HEK293 (cell line): ENCODE measurements at regions not wholly inside any gene's neighbourhood (a gene's known extent, or its start where the extent isn't known, plus 50 kb on each side); places are given as distances from the start of the nearest gene placed in this dataset.

Experiments used
- CTCF ChIA-PET: fragments of 350-600 bp; formaldehyde crosslinking; extraction: SDS; loops from one replicate; lab custom pipeline; 2021; ENCODE audit warnings: antibody characterized with exemption; lab: Yijun Ruan, JAX
- POLR2A ChIA-PET: fragments of 300-600 bp; formaldehyde crosslinking; extraction: SDS; loops from one replicate; lab custom pipeline; 2020; ENCODE audit warnings: antibody characterized with exemption, inconsistent platforms; lab: Yijun Ruan, JAX
- H3K27ac ChIP-seq: fragments of 200-500 bp; sonication (Bioruptor generic); 2 replicates; pipeline ENCODE4 v1.5.1; 2014; ENCODE audit warnings: low read depth, low read length, control low read depth, inconsistent platforms; ENCODE audit errors: extremely low read depth
- H3K36me3 ChIP-seq, 2 experiments: fragments of 200-500 bp in 1 of 2; sonication (Bioruptor generic) in 1 of 2; 1 replicate in 1 of 2; 2 replicates in 1 of 2; pipeline ENCODE4 v1.5.1; 2014 to 2017; ENCODE audit warnings: inconsistent platforms in 2 of 2, low read length in 2 of 2; ENCODE audit not compliant: control insufficient read depth in 2 of 2, insufficient read depth in 1 of 2
- H3K4me1 ChIP-seq: fragments of 200-500 bp; sonication (Bioruptor generic); 2 replicates; pipeline ENCODE4 v1.5.1; 2014; ENCODE audit warnings: mild to moderate bottlenecking, low read length, inconsistent platforms; ENCODE audit not compliant: control insufficient read depth, insufficient read depth
- H3K4me3 ChIP-seq: 2 replicates; pipeline ENCODE4 v1.5.1; 2011; ENCODE audit warnings: low read depth, mild to moderate bottlenecking, control low read depth, low read length, moderate library complexity
- H3K9me3 ChIP-seq: fragments of 200-500 bp; sonication (Bioruptor generic); 2 replicates; pipeline ENCODE4 v1.5.1; 2014; ENCODE audit warnings: low read depth, low read length, inconsistent platforms; ENCODE audit not compliant: control insufficient read depth, insufficient read depth
- PRDM1 ChIP-seq: fragments of 450-650 bp; formaldehyde crosslinking; IDR thresholded peaks from 2 replicates; pipeline ENCODE4; 2016; ENCODE audit warnings: missing biosample characterization, missing genetic modification characterization
- RBAK ChIP-seq: fragments of 450-650 bp; formaldehyde crosslinking; IDR thresholded peaks from 2 replicates; pipeline ENCODE4 v1.5.1; 2016; ENCODE audit warnings: missing biosample characterization, missing genetic modification characterization
- SP3 ChIP-seq: fragments of 450-650 bp; formaldehyde crosslinking; IDR thresholded peaks from 2 replicates; pipeline ENCODE4 v1.5.1; 2016; ENCODE audit warnings: missing biosample characterization, missing genetic modification characterization
- ZNF133 ChIP-seq: fragments of 450-650 bp; formaldehyde crosslinking; IDR thresholded peaks from 2 replicates; pipeline ENCODE4 v1.5.1; 2016; ENCODE audit warnings: missing biosample characterization, missing genetic modification characterization
- ZNF623 ChIP-seq: fragments of 450-650 bp; formaldehyde crosslinking; IDR thresholded peaks from 2 replicates; pipeline ENCODE4 v1.5.1; 2016; ENCODE audit warnings: missing biosample characterization, missing genetic modification characterization
- ZNF660 ChIP-seq: fragments of 450-650 bp; IDR thresholded peaks from 2 replicates; pipeline ENCODE4 v1.5.1; 2018; ENCODE audit warnings: missing biosample characterization, mild to moderate bottlenecking, missing genetic modification characterization
- ZNF837 ChIP-seq: fragments of 450-650 bp; formaldehyde crosslinking; IDR thresholded peaks from 2 replicates; pipeline ENCODE4 v1.5.1; 2016; ENCODE audit warnings: missing biosample characterization, missing genetic modification characterization
- TF ChIP-seq, protein P1 (sequence below): fragments of 450-650 bp; formaldehyde crosslinking; IDR thresholded peaks from 2 replicates; pipeline ENCODE4 v1.5.1; 2016; ENCODE audit warnings: missing biosample characterization, missing genetic modification characterization
- TF ChIP-seq, protein P2 (sequence below): fragments of 450-650 bp; IDR thresholded peaks from 2 replicates; pipeline ENCODE4 v1.5.1; 2018; ENCODE audit warnings: missing biosample characterization, missing genetic modification characterization
- TF ChIP-seq, protein P3 (sequence below): fragments of 450-650 bp; formaldehyde crosslinking; IDR thresholded peaks from 2 replicates; pipeline ENCODE4 v1.5.1; 2017; ENCODE audit warnings: missing biosample characterization, mild to moderate bottlenecking, missing genetic modification characterization, moderate library complexity
- TF ChIP-seq, protein P4 (sequence below): fragments of 450-650 bp; formaldehyde crosslinking; IDR thresholded peaks from 2 replicates; pipeline ENCODE4 v1.5.1; 2017; ENCODE audit warnings: missing biosample characterization, missing genetic modification characterization
- TF ChIP-seq, protein P5 (sequence below): fragments of 450-650 bp; formaldehyde crosslinking; IDR thresholded peaks from 2 replicates; pipeline ENCODE4 v1.5.1; 2016; ENCODE audit warnings: missing biosample characterization, missing genetic modification characterization, low read depth

DNA sequence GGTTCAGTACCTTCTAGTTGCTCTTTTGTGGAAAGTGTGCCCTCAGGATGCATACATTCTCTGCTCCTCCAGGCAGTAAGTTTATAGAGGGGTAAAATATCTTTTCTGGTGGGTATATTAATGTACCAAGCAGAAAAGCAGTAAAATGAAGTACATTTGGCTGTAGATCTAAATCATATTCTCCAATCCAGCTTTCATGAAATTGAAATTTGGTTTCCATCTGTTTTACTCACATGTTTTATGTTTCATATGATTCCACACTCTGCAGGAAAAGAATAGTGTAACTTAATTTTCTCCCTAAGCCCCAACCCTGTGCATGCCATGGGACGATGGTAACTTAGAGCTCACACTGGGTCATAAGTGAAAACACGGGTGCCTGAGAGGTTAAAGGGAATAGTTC lies 172.3 kb downstream of the AKAIN1 start (continued):
- TF ChIP-seq, protein P1, sequence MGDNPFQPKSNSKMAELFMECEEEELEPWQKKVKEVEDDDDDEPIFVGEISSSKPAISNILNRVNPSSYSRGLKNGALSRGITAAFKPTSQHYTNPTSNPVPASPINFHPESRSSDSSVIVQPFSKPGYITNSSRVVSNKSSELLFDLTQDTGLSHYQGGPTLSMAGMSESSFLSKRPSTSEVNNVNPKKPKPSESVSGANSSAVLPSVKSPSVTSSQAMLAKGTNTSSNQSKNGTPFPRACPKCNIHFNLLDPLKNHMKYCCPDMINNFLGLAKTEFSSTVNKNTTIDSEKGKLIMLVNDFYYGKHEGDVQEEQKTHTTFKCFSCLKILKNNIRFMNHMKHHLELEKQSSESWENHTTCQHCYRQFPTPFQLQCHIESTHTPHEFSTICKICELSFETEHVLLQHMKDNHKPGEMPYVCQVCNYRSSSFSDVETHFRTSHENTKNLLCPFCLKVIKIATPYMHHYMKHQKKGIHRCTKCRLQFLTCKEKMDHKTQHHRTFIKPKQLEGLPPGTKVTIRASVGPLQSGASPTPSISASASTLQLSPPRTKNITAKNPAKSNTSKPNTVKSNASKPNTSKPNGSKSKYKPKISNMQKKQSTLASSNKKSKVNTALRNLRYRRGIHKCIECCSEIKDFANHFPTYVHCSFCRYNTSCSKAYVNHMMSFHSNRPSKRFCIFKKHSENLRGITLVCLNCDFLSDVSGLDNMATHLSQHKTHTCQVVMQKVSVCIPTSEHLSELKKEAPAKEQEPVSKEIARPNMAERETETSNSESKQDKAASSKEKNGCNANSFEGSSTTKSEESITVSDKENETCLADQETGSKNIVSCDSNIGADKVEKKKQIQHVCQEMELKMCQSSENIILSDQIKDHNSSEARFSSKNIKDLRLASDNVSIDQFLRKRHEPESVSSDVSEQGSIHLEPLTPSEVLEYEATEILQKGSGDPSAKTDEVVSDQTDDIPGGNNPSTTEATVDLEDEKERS, result no peak
- no peak for TF ChIP-seq ZNF133 (tag by site-specific recombination)

DNA sequence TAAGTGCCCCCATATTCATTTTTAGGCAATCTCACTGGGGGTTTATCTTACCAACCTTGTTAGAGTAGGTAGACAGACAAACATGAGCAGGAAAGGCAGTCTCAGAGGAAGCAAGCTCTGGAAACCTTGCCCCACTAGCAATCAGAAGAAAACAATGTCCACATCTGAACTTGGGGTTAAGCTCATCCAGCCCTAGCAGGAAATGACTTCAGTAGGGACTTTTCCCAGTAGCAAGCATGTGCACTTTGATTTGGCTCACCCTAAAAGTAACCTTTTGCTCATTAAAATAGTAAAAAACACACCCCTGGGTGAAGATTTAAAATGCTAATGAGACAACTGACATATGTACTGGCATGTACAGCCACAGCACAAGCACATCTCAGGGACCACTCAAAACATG lies 175.5 kb downstream of the AKAIN1 start:
- CTCF ChIA-PET, result interaction anchor here (2.6 kb wide), 1 partner anchor 13 kb away, joined by 15 read pairs; no protein-coding TSS in a partner anchor
- Histone ChIP-seq H3K9me3 (no peaks in the 10 kb centered on the region), H3K4me1 (no peaks in the 10 kb centered on the region), H3K27ac (no peak overlapping the region), H3K4me3 (no peak overlapping the region), H3K36me3 (no peaks in the 10 kb centered on the region)
- POLR2A ChIA-PET, result no interaction called here
- TF ChIP-seq ZNF660 (tag by site-specific recombination) (no peak), RBAK (no peak), SP3 (no peak), PRDM1 (tag by site-specific recombination) (no peak)
- TF ChIP-seq, protein P2, sequence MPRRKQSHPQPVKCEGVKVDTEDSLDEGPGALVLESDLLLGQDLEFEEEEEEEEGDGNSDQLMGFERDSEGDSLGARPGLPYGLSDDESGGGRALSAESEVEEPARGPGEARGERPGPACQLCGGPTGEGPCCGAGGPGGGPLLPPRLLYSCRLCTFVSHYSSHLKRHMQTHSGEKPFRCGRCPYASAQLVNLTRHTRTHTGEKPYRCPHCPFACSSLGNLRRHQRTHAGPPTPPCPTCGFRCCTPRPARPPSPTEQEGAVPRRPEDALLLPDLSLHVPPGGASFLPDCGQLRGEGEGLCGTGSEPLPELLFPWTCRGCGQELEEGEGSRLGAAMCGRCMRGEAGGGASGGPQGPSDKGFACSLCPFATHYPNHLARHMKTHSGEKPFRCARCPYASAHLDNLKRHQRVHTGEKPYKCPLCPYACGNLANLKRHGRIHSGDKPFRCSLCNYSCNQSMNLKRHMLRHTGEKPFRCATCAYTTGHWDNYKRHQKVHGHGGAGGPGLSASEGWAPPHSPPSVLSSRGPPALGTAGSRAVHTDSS, result no peak
- TF ChIP-seq, protein P3, sequence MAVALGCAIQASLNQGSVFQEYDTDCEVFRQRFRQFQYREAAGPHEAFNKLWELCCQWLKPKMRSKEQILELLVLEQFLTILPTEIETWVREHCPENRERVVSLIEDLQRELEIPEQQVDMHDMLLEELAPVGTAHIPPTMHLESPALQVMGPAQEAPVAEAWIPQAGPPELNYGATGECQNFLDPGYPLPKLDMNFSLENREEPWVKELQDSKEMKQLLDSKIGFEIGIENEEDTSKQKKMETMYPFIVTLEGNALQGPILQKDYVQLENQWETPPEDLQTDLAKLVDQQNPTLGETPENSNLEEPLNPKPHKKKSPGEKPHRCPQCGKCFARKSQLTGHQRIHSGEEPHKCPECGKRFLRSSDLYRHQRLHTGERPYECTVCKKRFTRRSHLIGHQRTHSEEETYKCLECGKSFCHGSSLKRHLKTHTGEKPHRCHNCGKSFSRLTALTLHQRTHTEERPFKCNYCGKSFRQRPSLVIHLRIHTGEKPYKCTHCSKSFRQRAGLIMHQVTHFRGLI (tag by site-specific recombination), result no peak
- TF ChIP-seq, protein P4, sequence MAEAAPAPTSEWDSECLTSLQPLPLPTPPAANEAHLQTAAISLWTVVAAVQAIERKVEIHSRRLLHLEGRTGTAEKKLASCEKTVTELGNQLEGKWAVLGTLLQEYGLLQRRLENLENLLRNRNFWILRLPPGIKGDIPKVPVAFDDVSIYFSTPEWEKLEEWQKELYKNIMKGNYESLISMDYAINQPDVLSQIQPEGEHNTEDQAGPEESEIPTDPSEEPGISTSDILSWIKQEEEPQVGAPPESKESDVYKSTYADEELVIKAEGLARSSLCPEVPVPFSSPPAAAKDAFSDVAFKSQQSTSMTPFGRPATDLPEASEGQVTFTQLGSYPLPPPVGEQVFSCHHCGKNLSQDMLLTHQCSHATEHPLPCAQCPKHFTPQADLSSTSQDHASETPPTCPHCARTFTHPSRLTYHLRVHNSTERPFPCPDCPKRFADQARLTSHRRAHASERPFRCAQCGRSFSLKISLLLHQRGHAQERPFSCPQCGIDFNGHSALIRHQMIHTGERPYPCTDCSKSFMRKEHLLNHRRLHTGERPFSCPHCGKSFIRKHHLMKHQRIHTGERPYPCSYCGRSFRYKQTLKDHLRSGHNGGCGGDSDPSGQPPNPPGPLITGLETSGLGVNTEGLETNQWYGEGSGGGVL (tag by site-specific recombination), result no peak
- TF ChIP-seq, all 188 proteins: peak for 0

DNA sequence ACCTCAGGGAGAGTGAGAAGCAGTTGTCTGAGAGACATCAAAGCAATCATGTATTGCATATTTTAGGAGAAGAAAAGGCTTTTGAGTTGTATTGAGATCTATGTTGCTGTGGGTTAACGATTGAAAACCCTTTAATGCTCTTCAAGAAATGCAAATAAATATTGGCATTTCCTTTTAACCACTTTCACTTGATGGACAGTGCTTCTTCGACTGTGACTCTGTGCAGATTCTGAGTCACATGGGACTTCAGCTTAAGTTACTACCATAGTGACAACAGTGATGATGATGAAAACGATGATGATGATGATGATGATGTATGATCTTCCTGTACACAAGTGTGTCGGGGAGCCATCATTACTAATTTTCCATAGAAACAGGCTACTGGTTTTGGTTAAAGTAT lies 181.8 kb downstream of the AKAIN1 start:
- Histone ChIP-seq H3K27ac (no peak overlapping the region), H3K9me3 (no peaks in the 10 kb centered on the region), H3K36me3 (no peaks in the 10 kb centered on the region), H3K4me3 (no peak overlapping the region), H3K4me1 (no peaks in the 10 kb centered on the region)
- TF ChIP-seq, protein P5, sequence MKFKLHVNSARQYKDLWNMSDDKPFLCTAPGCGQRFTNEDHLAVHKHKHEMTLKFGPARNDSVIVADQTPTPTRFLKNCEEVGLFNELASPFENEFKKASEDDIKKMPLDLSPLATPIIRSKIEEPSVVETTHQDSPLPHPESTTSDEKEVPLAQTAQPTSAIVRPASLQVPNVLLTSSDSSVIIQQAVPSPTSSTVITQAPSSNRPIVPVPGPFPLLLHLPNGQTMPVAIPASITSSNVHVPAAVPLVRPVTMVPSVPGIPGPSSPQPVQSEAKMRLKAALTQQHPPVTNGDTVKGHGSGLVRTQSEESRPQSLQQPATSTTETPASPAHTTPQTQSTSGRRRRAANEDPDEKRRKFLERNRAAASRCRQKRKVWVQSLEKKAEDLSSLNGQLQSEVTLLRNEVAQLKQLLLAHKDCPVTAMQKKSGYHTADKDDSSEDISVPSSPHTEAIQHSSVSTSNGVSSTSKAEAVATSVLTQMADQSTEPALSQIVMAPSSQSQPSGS (tag by site-specific recombination), result no peak
- no peak for TF ChIP-seq ZNF623
- no peak for TF ChIP-seq ZNF837 (tag by site-specific recombination)
- POLR2A ChIA-PET, result no interaction called here
- CTCF ChIA-PET, result interaction anchor here (0.6 to 1.3 kb wide), 3 partner anchors 8 to 909 kb away, joined by 4 read pairs; no protein-coding TSS in a partner anchor
